GM21825 (cell line): ENCODE measurements at regions not wholly inside any gene's neighbourhood (a gene's known extent, or its start where the extent isn't known, plus 50 kb on each side); places are given as distances from the start of the nearest gene placed in this dataset.

Source experiments
- ATAC-seq: cut with Tn5 transposase; IDR thresholded peaks from one replicate; pipeline ENCODE4 v1.9.1; 2021; ENCODE audit warnings: mild to moderate bottlenecking, moderate library complexity; ENCODE audit not compliant: unreplicated experiment

DNA sequence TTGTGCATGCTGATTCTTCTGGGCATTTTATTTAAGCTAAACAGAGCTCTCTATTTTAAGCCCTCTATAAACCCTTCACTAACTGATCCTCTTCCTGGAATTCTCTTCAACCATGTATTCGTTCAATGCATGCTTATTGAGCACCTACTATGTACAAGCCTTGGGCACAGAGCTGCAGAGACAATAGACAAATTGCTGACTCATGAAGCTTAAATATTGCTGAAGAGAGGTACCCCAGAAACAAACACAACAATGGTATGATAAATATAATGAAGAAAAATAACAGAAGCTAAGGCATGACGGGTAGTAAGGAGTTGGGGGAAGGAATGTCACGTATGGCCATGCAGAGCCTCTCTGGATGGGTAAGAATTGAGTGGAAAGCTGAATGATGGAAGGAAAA lies 222.2 kb downstream of the PPARGC1A start:
- no peak for ATAC-seq

DNA sequence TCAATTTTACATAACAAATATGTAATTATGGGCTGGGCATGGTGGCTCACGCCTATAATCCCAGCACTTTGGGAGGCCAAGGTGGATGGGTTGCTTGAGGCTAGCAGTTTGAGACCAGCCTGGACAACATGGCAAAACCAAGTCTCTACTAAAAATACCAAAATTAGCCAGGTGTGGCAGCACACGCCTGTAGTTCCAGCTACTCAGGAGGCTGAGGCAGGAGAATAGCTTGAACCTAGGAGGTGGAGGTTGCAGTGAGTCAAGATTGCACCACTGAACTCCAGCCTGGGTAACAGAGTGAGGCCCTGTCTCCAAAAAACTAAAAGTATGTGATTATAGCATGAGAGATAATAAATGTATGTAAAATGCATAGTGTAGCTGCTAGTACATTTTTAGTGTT lies 229.0 kb downstream of the PPARGC1A start:
- no peak for ATAC-seq

DNA sequence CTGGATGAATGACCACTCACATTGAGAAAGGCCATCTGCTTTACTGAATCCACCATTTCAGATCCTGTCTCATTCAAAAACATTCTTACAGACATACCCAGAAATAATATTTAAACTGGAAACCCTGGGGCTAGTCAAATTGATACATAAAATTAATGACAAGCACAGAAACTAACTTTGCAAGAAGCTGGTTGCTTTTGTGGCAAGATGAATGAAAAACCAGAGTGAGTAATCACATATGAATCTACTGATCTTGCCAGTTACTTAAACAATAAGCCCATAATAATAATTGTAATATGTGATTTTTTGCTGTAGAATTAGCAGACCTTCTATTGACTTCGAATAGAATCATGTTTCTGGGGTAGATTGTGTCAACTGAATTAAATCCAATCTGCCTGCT lies 235.1 kb downstream of the PPARGC1A start:
- ATAC-seq, result no peak

DNA sequence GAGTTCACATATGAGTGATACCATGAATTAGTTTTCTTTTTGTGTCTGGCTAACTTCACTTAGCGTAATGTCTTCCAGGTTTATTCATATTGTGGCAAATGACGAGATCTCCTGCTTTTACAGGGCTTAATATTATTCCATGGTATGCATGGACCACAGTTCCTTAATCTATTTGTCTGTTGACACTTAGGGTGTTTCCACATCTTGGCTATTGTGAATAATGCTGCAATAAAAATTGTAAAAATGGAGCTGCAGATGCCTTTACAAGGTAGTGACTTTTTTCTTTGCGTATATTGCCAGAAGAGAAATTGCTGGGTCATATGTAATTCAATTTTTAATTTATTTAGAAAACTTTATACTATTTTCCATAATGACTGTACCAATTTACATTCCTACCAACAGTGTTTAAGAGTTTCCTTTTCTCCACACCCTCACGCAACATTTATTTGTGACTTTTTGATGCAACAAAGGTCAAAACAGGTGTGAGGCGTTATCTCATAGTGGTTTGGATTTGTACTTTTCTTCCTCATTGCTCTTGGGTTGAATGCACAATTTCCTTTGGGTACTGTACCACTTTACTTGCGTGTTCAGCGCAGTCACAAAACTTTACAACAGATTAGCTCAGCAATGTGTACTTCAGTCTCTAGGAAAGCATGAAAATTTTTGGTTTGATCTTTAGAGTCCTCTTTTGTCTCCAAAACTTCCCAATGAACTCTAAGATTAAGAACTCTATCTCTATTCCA lies 240.8 kb downstream of the PPARGC1A start:
- no peak for ATAC-seq

DNA sequence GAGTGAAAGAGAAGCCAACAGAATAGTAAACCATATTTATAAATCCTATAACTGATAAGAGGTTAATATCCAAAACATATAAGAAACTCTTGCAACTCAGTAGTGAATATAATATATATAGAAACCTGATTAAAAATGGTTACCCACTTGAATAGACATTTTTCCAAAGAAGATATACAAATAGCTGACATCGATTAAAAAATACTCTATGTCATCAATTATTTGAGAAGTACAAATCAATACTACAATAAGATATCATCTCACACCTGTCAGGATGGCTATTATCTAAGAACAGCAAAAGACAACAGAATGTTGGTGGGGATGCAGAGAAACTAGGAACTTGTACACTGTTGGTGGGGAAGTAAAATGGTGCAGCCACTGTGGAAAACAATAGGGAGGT lies 254.4 kb downstream of the PPARGC1A start:
- no peak for ATAC-seq

DNA sequence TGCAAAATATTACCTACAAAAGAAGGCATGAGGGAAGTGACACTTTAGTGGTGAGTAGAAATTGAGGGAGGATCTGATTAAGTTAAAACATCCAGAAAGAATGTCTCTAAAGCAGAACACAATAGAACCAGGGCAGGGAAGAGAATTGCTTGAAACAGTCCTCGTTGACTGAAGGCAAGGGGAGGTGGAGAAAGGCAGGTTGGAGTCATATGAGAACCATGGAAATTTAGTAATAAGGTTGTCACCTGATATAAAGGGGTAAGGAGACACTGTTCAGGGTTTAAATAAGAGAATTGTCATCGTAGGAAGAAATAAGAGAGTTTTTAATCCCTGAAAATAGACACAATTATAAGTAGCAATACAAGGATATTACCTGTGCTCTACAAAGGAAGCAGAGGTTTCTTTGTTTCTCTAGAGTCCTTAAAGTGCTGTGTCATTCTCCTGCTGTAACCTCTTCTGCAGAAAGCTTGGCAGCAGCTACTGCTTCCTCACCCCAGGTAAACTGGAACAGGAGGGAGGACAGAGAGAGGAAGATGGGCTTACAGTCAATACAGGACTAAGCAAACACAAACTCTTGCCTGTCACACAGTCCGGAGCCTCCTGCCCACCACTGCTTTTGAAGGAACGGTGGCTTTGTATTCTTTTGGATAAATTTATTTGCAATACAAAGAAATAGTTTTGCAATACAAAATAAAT lies 258.4 kb downstream of the PPARGC1A start:
- ATAC-seq, result no peak

DNA sequence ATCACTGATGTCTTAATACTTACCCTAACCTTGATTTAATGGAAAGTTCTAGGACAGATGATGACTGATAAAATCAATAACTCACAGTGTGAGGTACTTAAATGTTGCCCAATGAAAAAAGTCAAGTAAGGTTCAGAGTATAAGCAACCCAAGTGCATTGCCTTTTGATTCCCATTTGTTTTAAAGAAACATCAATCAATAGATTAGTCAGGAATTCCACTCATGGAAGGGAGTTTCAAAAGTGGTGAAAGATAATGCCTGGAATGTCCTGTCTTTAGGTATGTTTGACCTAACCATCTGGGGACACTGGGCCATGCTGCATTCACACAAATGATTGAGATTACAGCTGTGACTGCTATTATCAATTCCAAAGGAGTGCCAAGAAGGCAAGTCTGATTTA lies 259.7 kb downstream of the PPARGC1A start:
- no peak for ATAC-seq

DNA sequence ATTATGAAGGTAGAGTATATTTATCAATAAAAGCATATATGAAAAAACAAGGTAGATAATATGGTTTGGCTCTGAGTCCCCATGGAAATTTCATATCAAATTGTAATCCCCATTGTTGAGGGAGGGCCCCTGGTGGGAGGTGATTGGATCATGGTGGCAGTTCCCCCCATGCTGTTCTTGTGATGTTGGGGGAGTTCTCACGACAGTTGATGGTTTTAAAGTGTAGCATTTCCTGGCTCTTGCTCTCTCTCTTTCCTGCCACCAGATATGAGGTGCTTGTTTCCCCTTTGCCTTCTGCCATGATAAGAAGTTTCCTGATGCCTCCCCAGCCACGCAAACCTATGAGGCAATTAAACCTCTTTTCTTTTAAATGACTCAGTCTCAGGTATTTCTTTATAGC lies 260.4 kb downstream of the PPARGC1A start:
- ATAC-seq, result no peak

DNA sequence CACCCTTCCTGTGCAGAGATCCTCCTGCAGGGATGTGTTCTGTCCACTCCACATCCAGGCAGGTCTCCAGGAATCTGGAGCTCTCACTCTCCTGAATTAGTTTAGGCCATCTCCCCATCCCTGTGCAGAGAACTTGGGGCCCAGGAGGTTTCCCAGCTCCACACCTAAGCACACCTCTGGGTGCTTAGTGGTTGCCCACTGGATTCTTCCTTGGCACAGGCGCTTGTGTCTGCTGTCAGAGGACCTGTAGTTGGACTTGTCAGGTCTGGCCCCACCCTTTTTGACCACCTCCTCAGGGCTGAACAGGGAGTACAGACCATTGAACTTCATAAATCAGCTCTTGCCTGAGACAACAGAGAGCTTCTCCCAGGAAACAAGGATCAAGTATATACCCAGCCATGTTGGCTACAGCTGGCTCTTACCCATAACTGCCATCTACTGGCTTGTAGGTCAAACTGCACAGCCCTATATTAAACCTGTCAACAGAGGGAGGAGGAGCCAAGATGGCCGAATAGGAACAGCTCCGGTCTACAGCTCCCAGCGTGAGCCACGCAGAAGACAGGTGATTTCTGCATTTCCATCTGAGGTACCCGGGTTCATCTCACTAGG lies 275.5 kb downstream of the PPARGC1A start:
- ATAC-seq, result no peak

DNA sequence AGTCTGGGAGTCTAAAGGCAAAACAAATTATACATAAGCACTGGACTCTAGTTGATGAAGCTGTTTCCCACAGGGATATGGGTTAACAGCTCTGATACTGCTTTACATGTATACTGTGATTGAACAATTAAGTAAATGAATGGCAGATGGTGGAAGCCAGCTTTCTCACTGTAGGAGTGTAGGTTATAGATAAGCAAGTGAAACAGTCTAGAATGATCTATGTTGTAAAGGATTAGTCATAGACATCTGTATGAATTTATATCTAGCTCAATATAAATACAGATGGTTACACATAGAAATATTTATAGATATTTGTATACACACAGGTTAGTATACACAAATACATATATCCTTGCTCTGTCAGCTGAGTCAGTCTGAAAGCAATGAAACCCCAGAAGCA lies 276.1 kb downstream of the PPARGC1A start:
- ATAC-seq, result no peak

DNA sequence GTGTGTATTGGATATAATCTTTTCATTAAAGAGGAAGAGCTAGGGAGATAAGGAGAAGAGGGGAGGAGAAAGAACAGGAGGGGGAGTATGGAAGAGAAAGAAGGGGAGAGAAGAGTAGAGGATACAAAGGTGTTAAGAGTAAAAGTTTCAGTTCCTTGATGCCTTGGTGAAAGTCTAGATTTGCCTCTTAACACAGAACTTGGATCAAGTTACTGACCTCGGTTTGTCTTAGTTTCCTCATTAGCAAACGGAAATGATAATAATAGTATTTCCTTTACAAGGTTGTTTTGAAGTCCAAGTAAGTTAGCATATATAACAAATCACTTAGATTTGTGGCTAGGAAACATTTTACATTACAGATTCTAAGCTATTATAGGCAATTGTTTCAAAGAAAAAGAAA lies 287.1 kb downstream of the PPARGC1A start:
- no peak for ATAC-seq

DNA sequence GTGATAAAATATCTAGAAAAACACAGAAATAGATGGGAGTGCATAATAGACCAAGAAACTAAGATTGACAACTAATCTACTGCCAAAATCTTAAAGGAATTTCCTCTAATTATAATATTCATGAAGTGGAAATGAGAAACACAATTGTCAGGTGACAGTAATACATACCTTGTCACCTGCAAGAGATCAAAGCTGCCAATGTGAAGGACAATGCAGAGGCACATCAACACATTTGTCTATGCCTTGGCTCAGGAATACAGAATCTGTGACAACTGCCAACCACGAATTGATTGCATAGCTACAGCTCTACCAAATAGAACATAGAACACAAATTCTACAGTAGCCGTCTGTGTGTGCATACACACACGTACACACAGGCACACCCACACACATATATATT lies 295.7 kb downstream of the PPARGC1A start:
- no peak for ATAC-seq

DNA sequence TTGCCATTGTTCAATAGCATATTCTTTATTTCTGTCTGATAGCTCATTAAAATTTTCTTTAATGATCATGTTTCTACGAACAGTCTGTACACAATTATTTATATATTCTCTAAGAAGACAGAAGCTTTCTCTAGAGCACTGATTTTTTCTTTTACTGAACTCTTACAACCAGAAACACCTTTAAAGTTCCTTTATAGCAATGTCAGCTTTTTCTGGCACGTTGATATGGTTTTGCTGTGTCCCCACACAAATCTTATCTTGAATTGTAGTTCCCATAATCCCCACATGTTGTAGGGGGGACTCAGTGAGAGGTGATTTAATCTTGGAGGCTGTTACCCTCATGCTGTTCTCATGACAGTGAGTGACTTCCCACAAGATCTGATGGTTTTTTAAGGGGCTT lies 299.4 kb downstream of the PPARGC1A start:
- no peak for ATAC-seq

DNA sequence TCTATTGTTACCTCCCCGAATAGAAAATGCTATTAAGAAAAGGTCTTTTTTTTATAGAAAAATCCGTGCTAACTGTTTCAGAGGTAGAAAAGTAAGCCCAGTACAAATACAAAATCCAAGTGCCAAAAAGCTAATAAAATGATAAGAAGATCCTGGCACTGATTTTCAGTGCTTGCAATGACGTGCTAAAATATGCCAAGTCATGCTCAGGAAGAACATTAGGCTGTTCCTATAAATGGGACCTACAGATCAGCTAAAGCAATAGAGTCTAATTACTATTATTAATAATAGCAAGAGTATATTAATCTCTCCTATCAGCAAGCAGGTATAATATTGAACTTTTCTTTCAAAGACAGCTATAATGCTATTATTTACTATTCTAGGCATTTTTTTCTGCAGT lies 305.8 kb downstream of the PPARGC1A start:
- no peak for ATAC-seq

DNA sequence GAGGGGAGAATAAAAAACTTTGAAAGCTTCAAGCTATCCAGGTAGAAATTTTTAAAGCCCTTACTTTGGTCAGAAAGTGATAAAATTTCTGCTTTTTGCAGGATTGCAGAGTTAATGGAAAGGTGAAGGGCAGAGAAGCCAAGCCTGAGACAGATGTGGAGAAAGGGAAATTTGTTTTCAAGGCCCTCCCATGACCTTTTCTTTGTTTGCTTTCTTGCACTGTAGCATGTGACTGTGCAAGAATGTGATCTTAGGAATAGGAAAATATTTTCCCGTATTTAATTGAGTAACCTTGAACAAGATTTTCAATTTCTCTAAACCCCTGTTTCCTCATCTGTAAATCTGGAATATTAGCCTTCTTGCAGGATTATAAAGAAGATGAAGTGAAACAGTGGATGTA lies 307.2 kb downstream of the PPARGC1A start:
- ATAC-seq, result no peak

DNA sequence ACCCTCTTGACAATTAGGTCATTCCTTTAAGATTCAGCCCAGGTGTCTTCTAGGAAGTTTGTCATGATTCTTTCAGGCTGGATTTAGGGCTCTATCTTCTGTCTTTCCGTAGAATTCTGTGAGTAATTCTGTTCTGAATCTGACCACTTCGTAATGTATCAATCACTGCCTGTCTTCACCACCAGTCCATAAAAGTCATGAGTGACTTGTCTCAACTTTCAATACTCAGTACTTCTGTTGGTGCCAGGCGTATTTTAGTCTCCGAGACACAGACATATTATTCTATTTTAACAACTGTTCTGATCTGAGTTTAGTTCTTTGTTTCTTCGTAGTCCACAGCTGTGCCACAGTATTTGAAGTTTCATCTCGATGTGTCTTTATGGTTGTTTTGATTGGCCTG lies 310.7 kb downstream of the PPARGC1A start:
- ATAC-seq, result no peak

DNA sequence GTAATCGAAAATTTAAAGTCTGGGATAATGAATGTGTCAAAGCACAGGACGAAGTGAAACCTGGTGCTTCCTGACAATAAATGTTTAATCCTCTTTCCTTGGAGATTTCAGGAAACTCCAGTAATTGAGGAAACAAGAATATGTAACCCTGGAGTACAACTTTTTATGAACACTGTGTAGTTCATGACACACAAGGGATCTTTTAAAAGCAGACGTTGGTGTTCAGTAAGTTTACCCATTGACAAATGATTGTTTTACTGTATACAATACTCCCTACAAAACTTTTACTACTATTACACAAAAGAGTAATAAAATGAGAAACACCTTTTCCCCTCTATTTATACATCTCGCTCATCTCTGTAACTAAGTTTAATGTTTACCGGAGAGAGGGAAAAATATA lies 312.4 kb downstream of the PPARGC1A start:
- ATAC-seq, result no peak

DNA sequence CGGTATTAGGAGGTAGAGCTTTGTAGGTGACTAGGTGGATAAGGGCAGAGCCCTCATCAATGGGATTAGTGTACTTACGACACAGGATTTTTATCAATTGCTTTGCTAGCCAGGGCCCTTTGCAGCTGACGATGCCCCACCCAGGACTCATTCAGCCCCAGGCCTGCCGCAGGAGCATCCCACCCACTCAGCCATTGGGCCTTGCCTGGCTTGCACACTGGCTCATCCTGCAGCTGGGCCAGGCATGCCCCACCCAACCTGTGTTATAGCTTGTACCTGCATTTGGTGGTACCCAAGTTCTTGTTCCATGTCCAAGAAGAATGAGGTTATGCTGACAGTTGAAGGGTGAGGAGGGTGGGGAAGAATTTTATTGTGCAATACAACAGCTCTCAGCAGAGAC lies 317.5 kb downstream of the PPARGC1A start:
- ATAC-seq, result no peak

DNA sequence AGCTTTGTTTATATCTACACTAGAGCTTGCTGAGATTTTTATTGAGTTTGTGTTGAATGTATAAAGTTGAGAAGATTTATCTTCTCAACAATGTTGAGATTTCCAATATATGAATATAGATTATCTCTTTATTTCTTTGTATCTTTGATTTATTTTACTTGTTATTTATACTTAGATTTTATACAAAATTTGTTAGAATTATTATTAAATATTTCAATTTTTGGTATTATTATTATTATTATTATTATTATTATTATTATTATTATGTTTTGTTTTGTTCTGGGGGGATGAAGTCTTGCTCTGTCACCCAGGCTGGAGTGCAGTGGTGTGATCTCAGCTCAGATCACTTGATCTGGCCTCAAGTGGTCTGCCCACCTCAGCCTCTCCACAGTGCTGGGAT lies 322.5 kb downstream of the PPARGC1A start:
- no peak for ATAC-seq

DNA sequence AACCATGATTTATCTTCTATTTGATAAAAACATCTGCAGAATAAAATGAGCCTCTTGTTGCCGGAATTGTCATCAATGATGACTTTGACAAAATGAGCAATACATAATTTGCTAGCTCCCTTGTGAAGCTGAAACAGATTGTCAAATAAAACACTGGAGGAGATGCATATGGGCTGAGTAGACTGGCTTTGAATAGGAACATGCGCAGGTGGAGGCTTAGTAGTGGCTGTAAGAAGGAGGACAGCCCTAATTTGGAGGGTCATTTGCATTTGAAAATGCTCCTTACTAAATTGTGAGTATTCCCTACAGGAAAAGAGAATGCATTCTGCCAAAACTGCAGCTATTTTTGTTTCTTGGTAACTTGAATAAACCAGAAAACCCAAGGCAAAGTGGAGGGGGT lies 329.1 kb downstream of the PPARGC1A start:
- ATAC-seq, result no peak

DNA sequence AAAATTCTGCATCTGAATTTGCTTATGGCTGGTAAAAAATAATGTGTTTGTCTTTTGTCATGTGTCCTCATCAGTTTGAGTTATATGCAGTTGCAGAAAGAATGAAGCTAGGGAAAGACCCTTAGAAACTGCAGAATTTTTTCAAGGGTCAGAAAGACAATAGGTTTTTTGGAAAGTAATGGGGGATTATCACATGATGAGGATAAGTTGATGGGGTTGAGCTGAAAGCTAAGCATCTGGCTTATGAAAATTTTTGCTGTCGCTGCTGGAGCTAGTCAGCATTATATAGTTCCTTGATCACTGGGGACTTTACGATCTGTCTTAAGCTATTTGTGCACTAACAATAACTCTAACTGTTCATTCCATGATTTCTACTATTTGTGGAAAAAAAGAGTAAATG lies 331.7 kb downstream of the PPARGC1A start:
- ATAC-seq, result no peak

DNA sequence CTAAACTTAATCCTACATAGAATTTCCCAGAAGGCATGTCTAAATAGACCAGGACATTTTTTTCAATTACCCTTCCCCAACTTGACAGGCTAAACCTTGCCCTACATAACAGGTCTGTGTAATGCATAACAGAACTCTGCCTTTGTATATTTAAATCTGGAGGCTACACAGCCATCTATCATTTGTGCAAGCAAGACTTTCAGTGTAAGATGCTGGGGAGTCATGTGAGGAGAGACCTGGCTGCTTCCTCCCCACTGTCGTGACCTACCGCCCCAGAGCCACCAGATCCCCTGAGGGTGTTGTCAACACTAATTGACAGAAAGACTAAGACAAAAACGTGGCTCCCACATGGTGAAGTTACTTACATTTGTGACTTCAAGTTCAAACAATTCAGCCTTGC lies 342.2 kb downstream of the PPARGC1A start:
- no peak for ATAC-seq
